ENCODE measurements at regions not wholly inside any gene's neighbourhood (a gene's known extent, or its start where the extent isn't known, plus 50 kb on each side); places are given as distances from the start of the nearest gene placed in this dataset.

DNA sequence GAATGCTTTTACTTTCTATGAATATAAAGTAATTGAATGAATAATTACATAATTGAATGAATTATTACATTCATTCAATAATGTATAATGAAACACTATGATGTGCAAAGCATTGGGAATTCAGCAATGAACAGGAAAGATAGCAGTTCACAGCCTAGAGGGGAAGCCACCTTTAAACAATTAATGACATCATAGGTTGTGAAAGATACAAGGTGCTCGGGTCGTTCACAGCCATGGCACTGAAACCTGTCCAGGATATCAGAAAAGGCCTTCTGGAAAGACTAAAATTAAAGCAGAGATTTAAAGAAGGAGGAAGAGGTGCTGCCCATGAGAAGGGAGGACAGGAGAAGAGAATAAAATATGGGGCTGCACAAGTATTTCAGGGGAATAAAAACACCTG, 171.4 kb upstream of the KLF4 start:
- no peak overlapping the region for H3K4me3 Mint-ChIP-seq (ENCODE audit: low read depth)
- TF ChIP-seq, protein P1, sequence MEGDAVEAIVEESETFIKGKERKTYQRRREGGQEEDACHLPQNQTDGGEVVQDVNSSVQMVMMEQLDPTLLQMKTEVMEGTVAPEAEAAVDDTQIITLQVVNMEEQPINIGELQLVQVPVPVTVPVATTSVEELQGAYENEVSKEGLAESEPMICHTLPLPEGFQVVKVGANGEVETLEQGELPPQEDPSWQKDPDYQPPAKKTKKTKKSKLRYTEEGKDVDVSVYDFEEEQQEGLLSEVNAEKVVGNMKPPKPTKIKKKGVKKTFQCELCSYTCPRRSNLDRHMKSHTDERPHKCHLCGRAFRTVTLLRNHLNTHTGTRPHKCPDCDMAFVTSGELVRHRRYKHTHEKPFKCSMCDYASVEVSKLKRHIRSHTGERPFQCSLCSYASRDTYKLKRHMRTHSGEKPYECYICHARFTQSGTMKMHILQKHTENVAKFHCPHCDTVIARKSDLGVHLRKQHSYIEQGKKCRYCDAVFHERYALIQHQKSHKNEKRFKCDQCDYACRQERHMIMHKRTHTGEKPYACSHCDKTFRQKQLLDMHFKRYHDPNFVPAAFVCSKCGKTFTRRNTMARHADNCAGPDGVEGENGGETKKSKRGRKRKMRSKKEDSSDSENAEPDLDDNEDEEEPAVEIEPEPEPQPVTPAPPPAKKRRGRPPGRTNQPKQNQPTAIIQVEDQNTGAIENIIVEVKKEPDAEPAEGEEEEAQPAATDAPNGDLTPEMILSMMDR (IDR thresholded peaks at IDR 0.05; ENCODE audit: unreplicated experiment) = no peak
- H3K9me3 Mint-ChIP-seq (ENCODE audit: low read depth) = peaks cover 6% of the 10 kb centered on the region
- H3K4me1 Mint-ChIP-seq (ENCODE audit: low read depth) = no peaks in the 10 kb centered on the region
- H3K36me3 Mint-ChIP-seq (ENCODE audit: insufficient read depth) = no peaks in the 10 kb centered on the region
- no peak overlapping the region for H3K27ac Mint-ChIP-seq
- no peak for DNase-seq (ENCODE audit: low spot score, unreplicated experiment)
- peaks cover 74% of the 10 kb centered on the region for H3K27me3 Mint-ChIP-seq

DNA sequence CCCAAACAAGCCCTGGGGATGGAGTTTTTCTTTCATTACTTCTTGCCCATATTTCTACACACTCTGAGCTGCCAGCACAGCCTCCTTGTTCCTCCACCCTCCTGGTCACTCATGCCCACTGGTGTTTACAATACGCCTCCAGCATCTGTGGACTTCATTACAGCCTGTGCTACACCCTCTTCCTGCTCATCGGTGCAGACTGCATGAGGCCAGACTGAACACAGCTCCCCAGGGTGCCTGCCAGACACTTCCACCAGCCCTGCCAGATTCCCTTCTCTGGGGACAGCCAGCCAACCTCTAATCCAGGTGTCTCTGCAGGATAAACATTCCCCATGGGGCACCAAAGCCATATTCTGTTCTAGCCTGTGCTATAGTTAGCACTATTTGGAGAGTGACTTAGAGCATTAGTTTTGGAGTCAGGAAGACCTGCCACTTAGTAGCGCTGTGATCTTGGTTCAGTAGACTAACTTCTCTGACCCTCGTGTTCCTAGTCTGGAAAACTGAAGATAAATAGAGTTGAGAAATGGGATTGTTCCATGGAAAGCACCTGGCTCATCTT, 163.8 kb upstream of the KLF4 start:
- H3K36me3 Mint-ChIP-seq (ENCODE audit: insufficient read depth) = no peaks in the 10 kb centered on the region
- peaks cover 4% of the 10 kb centered on the region for H3K4me1 Mint-ChIP-seq (ENCODE audit: low read depth)
- no peak overlapping the region for H3K27ac Mint-ChIP-seq
- TF ChIP-seq, protein P1 (IDR thresholded peaks at IDR 0.05; ENCODE audit: unreplicated experiment) = no peak
- H3K4me3 Mint-ChIP-seq (ENCODE audit: low read depth) = no peak overlapping the region
- no peak for DNase-seq (ENCODE audit: low spot score, unreplicated experiment)
- peaks cover 82% of the 10 kb centered on the region for H3K27me3 Mint-ChIP-seq
- H3K9me3 Mint-ChIP-seq (ENCODE audit: low read depth) = peaks cover 6% of the 10 kb centered on the region

DNA sequence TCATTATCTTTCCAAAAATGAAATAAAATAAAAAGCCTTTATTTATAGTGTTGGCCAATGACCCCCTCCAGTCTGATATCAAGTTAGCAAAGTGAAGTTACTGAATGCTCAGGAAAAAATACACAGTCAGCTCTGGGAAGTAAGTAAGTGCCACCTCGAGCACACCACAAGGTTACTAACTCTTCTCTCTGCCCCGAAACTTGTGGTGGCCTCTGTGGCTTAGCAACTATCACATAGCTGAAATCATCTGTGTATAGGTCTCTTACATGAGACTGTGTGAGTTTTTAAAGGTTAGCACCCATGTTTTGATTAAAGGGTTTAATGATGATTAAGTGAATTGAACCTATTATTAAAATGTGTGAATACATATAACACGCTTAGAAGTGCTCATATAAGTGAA, 161.4 kb upstream of the KLF4 start:
- TF ChIP-seq, protein P1 (IDR thresholded peaks at IDR 0.05; ENCODE audit: unreplicated experiment) = no peak
- no peak overlapping the region for H3K4me3 Mint-ChIP-seq (ENCODE audit: low read depth)

DNA sequence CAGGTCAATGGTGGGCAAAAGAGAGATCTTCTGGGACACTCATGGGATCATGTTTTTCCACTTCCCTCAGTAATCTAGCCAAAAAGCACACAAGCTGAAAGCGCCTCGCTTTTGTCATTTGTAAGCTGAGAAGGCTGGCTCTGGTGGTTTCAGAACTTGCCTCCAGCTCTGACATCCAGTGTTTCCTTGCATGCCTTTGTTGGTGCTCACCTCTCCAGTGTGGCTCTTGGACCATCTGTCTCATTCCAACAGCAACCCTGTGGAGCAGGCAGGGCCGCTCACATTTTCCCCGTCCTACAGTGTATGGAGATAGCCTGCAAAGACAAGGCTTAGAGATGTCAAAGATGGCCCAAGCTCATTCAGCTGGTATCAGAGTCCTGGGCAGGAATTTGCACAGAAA, 160.8 kb upstream of the KLF4 start:
- TF ChIP-seq, protein P1 (IDR thresholded peaks at IDR 0.05; ENCODE audit: unreplicated experiment) = no peak
- Mint-ChIP-seq H3K27me3 (peaks cover 78% of the 10 kb centered on the region), H3K4me3 (ENCODE audit: low read depth) (no peak overlapping the region), H3K27ac (no peak overlapping the region), H3K36me3 (ENCODE audit: insufficient read depth) (no peaks in the 10 kb centered on the region), H3K9me3 (ENCODE audit: low read depth) (no peaks in the 10 kb centered on the region), H3K4me1 (ENCODE audit: low read depth) (peaks cover 6% of the 10 kb centered on the region)
- no peak for DNase-seq (ENCODE audit: low spot score, unreplicated experiment)

More for the DNA sequence above, 161.4 kb upstream of the KLF4 start:
- H3K9me3 Mint-ChIP-seq (ENCODE audit: low read depth) = no peaks in the 10 kb centered on the region
- H3K4me1 Mint-ChIP-seq (ENCODE audit: low read depth) = peaks cover 6% of the 10 kb centered on the region
- peaks cover 82% of the 10 kb centered on the region for H3K27me3 Mint-ChIP-seq
- no peaks in the 10 kb centered on the region for H3K36me3 Mint-ChIP-seq (ENCODE audit: insufficient read depth)
- H3K27ac Mint-ChIP-seq = no peak overlapping the region
- no peak for DNase-seq (ENCODE audit: low spot score, unreplicated experiment)

DNA sequence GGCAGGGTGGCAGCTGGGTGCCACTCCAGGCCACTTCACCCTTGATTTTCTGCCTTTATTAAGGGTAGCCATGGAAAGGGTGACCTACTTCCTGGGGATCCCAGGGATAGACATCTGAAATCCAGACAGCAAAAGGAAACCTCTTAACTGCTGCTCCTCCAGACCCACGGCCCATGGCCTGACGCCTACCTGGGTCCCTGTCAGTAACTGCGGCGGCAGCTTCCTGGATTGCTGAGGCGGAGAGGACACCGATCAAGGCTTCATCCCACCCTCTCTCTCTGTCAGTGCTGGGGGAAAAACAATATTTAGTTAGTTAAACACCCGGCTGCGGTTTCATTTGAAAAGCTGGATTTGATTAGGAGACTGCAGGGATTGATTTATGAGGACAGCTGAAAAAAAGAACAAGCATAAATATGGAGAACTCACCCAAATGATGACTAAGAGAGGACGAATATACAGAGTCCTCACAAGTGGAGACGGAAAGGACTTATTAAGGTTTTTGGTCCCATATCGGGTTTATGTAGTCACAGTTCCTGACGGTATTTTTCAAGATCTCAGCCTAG, 158.7 kb upstream of the KLF4 start:
- H3K9me3 Mint-ChIP-seq (ENCODE audit: low read depth) = no peaks in the 10 kb centered on the region
- H3K27ac Mint-ChIP-seq = no peak overlapping the region
- no peaks in the 10 kb centered on the region for H3K36me3 Mint-ChIP-seq (ENCODE audit: insufficient read depth)
- no peak overlapping the region for H3K4me3 Mint-ChIP-seq (ENCODE audit: low read depth)
- TF ChIP-seq, protein P1 (IDR thresholded peaks at IDR 0.05; ENCODE audit: unreplicated experiment) = no peak
- peaks cover 10% of the 10 kb centered on the region for H3K4me1 Mint-ChIP-seq (ENCODE audit: low read depth)
- peaks cover 77% of the 10 kb centered on the region for H3K27me3 Mint-ChIP-seq
- DNase-seq (ENCODE audit: low spot score, unreplicated experiment) = no peak
